Astrocyte of the spinal cord (primary cell): ENCODE measurements at regions not wholly inside any gene's neighbourhood (a gene's known extent, or its start where the extent isn't known, plus 50 kb on each side); places are given as distances from the start of the nearest gene placed in this dataset.

Experiments
- DNase-seq: peaks from one replicate; pipeline ENCODE4 v3.0.0; 2011; ENCODE audit warnings: low read depth, low spot score
- H3K4me3 ChIP-seq: 2 replicates; pipeline ENCODE4 v1.5.1; 2011; ENCODE audit warnings: low read depth, mild to moderate bottlenecking, low read length, moderate library complexity
- CTCF ChIP-seq: IDR thresholded peaks from 2 replicates; pipeline ENCODE4 v1.5.1; 2012; ENCODE audit warnings: low read depth, mild to moderate bottlenecking, low read length, inconsistent platforms
- in situ Hi-C: cut with HindIII; loops from 2 replicates; pipeline ENCODE4 v1.10.0; 2017; ENCODE audit warnings: low sequenced_read_pairs

- H3K4me3 ChIP-seq, result no peak overlapping the region
- in situ Hi-C loops, result no loop called here
- no peak for TF ChIP-seq CTCF
- no peak for DNase-seq
Observed at GRCh38 chr21:20811702-20812101, 186.5 kb upstream of the NCAM2 start.

GRCh38 chr21:20814090-20814489, 184.1 kb upstream of the NCAM2 start:
- in situ Hi-C loops, result no loop called here
- no peak for DNase-seq
- no peak overlapping the region for H3K4me3 ChIP-seq
- no peak for TF ChIP-seq CTCF

GRCh38 chr21:20822666-20823065, 175.5 kb upstream of the NCAM2 start:
- TF ChIP-seq CTCF, result no peak
- in situ Hi-C loops, result no loop called here
- no peak overlapping the region for H3K4me3 ChIP-seq
- DNase-seq, result no peak

- no peak for DNase-seq
- in situ Hi-C loops, result no loop called here
- no peak for TF ChIP-seq CTCF
- H3K4me3 ChIP-seq, result no peak overlapping the region
Observed at GRCh38 chr21:20852866-20853265, 145.3 kb upstream of the NCAM2 start.

GRCh38 chr21:20856926-20857325, 141.3 kb upstream of the NCAM2 start:
- no peak for DNase-seq
- no peak for TF ChIP-seq CTCF
- no peak overlapping the region for H3K4me3 ChIP-seq
- in situ Hi-C loops, result no loop called here

- no peak for DNase-seq
- in situ Hi-C loops, result no loop called here
- no peak overlapping the region for H3K4me3 ChIP-seq
- TF ChIP-seq CTCF, result no peak
Observed at GRCh38 chr21:20874202-20874601, 124.0 kb upstream of the NCAM2 start.

- no peak for TF ChIP-seq CTCF
- H3K4me3 ChIP-seq, result no peak overlapping the region
- in situ Hi-C loops, result no loop called here
- peak; percentile 4 for DNase-seq
Observed at GRCh38 chr21:20875742-20876141, 122.5 kb upstream of the NCAM2 start.
